Neural progenitor cell (in vitro differentiated cells): ENCODE measurements at regions not wholly inside any gene's neighbourhood (a gene's known extent, or its start where the extent isn't known, plus 50 kb on each side); places are given as distances from the start of the nearest gene placed in this dataset.

Experiments
- EZH2 ChIP-seq: fragments of 200-600 bp; sonication (generic); IDR thresholded peaks from 2 replicates; pipeline ENCODE4 v1.6.1; 2017; ENCODE audit warnings: antibody characterized with exemption, mild to moderate bottlenecking, moderate library complexity
- TF ChIP-seq, protein P1 (sequence below): fragments of 200-600 bp; sonication (generic); IDR thresholded peaks from 2 replicates; pipeline ENCODE4 v1.5.1; 2017; ENCODE audit warnings: antibody characterized with exemption, mild to moderate bottlenecking

DNA sequence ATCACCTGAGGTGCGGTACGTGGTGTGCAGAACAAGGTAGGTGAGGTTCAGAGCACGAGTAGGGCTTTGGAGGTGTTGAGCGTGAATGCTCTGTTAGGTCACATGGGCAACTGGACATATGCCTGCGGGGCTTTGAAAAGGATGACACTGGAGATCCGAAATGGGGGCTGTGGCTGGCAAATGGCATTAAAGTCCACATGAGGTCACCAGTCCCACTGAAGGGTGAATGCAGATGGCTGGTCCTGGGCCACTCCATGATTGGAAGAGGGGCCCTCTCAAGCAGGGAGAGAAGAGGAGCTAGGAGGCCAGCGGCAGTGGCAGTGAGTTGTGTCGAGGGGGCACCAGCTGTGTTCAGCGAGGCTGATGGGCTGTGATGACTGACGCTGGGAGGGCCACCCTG is 254.9 kb upstream of the SHH start:
- TF ChIP-seq, protein P1, sequence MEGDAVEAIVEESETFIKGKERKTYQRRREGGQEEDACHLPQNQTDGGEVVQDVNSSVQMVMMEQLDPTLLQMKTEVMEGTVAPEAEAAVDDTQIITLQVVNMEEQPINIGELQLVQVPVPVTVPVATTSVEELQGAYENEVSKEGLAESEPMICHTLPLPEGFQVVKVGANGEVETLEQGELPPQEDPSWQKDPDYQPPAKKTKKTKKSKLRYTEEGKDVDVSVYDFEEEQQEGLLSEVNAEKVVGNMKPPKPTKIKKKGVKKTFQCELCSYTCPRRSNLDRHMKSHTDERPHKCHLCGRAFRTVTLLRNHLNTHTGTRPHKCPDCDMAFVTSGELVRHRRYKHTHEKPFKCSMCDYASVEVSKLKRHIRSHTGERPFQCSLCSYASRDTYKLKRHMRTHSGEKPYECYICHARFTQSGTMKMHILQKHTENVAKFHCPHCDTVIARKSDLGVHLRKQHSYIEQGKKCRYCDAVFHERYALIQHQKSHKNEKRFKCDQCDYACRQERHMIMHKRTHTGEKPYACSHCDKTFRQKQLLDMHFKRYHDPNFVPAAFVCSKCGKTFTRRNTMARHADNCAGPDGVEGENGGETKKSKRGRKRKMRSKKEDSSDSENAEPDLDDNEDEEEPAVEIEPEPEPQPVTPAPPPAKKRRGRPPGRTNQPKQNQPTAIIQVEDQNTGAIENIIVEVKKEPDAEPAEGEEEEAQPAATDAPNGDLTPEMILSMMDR = no peak
- no peak for TF ChIP-seq EZH2
